Heart right ventricle (tissue), 16 donors: ENCODE measurements at regions not wholly inside any gene's neighbourhood (a gene's known extent, or its start where the extent isn't known, plus 50 kb on each side); places are given as distances from the start of the nearest gene placed in this dataset.
A peak's percentile ranks its signal among the peaks of the same experiment; 100 is the strongest.
"Not testable (repeated sequence)": the region's sequence is repeated elsewhere in the genome, so short reads cannot be mapped to it uniquely, and the experiment has no call there.

Experiments
- ATAC-seq, 8 donors: fragments of 200-7000 bp; cut with Tn5 transposase; one replicate each; pipeline ENCODE4 v1.9.1; 2020; ENCODE audit warnings: mild to moderate bottlenecking in 8 of 8, moderate library complexity in 8 of 8, moderate number of reproducible peaks in 1 of 8
- DNase-seq, 2 donors: peaks; one replicate each; pipeline ENCODE4 v3.0.0-alpha.2; 2020
- H3K27ac ChIP-seq, 10 donors: fragments of 200-600 bp; sonication (generic) in 2 of 10; one replicate each; pipeline versions ENCODE4 v1.5.0 to v1.8.0; 2020 to 2022; ENCODE audit warnings: mild to moderate bottlenecking in 3 of 10
- H3K27me3 ChIP-seq, 7 donors: fragments of 200-600 bp; one replicate each; pipeline ENCODE4 v1.8.0; 2021 to 2022; ENCODE audit warnings: mild to moderate bottlenecking in 2 of 7
- H3K36me3 ChIP-seq, 9 donors: fragments of 200-600 bp; sonication (generic) in 1 of 9; one replicate each; pipeline versions ENCODE4 v1.5.0 to v1.8.0; 2020 to 2022; ENCODE audit warnings: mild to moderate bottlenecking in 2 of 9
- H3K4me1 ChIP-seq, 9 donors: fragments of 200-600 bp; sonication (generic) in 1 of 9; one replicate each; pipeline versions ENCODE4 v1.5.0 to v1.8.0; 2020 to 2022; ENCODE audit warnings: mild to moderate bottlenecking in 4 of 9
- H3K4me3 ChIP-seq, 10 donors: fragments of 200-600 bp; sonication (generic) in 2 of 10; one replicate each; pipeline versions ENCODE4 v1.5.0 to v1.8.0; 2020 to 2022; ENCODE audit warnings: mild to moderate bottlenecking in 7 of 10, moderate library complexity in 2 of 10
- H3K9me3 ChIP-seq, 11 donors: fragments of 200-600 bp in 10 of 11; sonication (generic) in 2 of 11; one replicate each; pipeline versions ENCODE4 v1.5.0 to v1.8.0; 2013 to 2022; ENCODE audit warnings: mild to moderate bottlenecking in 2 of 11, control low read depth in 1 of 11, moderate library complexity in 1 of 11
- WGBS, 2 donors: extraction: QIAGEN DNeasy Blood & Tissue Kit; methylation state at CpG; one replicate each; pipeline ENCODE4 v1.1.7; 2013; ENCODE audit warnings: inconsistent platforms in 1 of 2; 5-methylcytosine and 5-hydroxymethylcytosine counted together
- intact Hi-C, 10 donors: fragments of 100-400 bp; cut with DNase I; formaldehyde crosslinking; loops; one replicate each; pipeline versions ENCODE4 v1.11.1 to v1.14.2; 2022
- TF ChIP-seq, protein P1 (sequence below), 9 donors: fragments of 200-600 bp; sonication (generic) in 2 of 9; IDR thresholded peaks; one replicate each; pipeline versions ENCODE4 v1.5.0 to v1.8.0; 2021 to 2022; ENCODE audit warnings: antibody characterized with exemption in 9 of 9, mild to moderate bottlenecking in 5 of 9, moderate library complexity in 1 of 9
- donor health status: Arrhythmogenic right ventricular cardiomyopathy.
- donor health status: ischemic (EF 13 %, LVEDD 7.1; RV severe dilation, severe dysfunction).
- donor health status: healthy with polysubstance abuse.
- donor health status: DM: no; HTN: yes; CAD: no.
- donor health status: DM: no; HTN: no; CAD: no.
- donor health status: ischemic (EF 25% LVEDD 6.9; RV normal size, moderate dysfunction).
- donor health status: ischemic (EF 25% LVEDD 5.7; RV mildly dilated, moderate dysfunction).
- donor health status: healthy.
- donor health status: DM: yes; HTN: yes; CAD: no.
- donor health status: Ischemic cardiomyopathy.
- donor health status: ischemic (EF 35%, LVEDD 5.7; RV mildly dilated, moderate dysfunction).
- donor health status: nonischemic (EF 11% LVEDD 7.7; RV severe dilation, severe dysfunction).
- donor health status: DM: yes; HTN: yes; CAD: no.
- donor health status: PGD.
- donor health status: ischemic (EF 29% LVEDD 5.4; RV normal size, mild dysfunction).
- donor health status: nonischemic (EF 23%, LVEDD 6.1; RV moderate dilation, normal function).

DNA sequence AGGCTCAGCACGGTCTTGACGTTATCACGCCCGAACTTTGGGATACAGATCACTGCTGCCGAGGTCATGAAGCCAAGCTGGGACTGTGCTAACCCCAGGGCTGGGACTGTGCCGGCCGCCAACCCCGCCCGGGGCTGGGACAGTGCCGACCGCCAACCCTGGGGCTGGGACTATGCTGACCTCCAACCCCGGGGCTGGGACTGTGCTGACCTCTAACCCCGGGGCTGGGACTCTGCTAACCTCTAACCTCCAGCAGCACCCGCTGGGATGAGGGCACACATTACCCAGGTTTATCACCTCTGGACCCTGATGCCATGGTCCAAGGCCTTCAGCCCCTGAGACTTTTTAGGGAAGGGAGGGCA lies 129.7 kb downstream of the IGLL1 start:
- Histone ChIP-seq H3K9me3 (peaks cover 0 to 11% (median 0%) of the 10 kb centered on the region in 11 donors), H3K36me3 (no peaks in the 10 kb centered on the region), H3K27me3 (peaks cover 0 to 14% (median 0%) of the 10 kb centered on the region in 7 donors), H3K4me3 (no peak overlapping the region), H3K4me1 (no peaks in the 10 kb centered on the region), H3K27ac (no peak overlapping the region)
- TF ChIP-seq, protein P1, sequence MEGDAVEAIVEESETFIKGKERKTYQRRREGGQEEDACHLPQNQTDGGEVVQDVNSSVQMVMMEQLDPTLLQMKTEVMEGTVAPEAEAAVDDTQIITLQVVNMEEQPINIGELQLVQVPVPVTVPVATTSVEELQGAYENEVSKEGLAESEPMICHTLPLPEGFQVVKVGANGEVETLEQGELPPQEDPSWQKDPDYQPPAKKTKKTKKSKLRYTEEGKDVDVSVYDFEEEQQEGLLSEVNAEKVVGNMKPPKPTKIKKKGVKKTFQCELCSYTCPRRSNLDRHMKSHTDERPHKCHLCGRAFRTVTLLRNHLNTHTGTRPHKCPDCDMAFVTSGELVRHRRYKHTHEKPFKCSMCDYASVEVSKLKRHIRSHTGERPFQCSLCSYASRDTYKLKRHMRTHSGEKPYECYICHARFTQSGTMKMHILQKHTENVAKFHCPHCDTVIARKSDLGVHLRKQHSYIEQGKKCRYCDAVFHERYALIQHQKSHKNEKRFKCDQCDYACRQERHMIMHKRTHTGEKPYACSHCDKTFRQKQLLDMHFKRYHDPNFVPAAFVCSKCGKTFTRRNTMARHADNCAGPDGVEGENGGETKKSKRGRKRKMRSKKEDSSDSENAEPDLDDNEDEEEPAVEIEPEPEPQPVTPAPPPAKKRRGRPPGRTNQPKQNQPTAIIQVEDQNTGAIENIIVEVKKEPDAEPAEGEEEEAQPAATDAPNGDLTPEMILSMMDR (IDR thresholded peaks at IDR 0.05), result no peak
- intact Hi-C loops, result no loop called here
- ATAC-seq (peak in 1 of 8 donors; percentile 17), DNase-seq (no peak)
- WGBS, 2 donors, result 93 to 97% methylated on average over 14 of the region's 14 CpGs

DNA sequence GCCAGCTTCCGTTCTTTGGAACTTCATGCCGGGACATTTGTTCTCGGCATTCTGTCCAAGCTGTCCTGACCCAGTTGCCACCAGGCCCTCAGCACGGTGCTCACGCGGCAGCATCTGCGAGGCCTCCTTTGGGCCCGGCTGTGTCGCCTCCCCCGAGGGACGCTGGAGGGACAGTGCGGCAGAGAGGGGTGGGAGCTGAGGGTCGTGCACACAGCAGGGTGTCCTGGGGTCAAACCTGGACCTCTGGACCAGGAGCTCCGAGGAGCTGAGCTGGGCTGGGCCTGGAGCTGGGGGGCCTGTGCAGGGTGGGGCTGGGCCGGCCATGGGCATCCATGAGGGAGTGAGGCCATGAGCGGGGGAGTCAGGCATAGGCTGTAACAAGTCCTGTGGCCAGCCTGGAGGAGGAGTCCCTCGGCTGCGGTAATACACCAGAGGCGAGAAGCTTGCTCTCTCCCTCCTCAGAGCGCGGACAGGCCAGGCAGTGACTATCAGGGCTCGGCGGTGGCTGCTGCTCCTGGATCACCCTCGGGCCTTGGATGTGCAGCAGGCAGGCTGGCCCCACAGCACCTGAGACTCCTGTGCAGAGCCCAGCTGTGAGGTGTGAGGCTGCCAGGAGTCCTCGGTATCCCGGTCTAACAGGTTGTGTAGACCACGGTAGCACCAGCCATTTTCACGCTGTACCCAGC lies 130.2 kb downstream of the IGLL1 start:
- H3K4me3 ChIP-seq, H3K36me3 ChIP-seq, DNase-seq, intact Hi-C loops, H3K27ac ChIP-seq, H3K4me1 ChIP-seq: not testable (repeated sequence)
- Histone ChIP-seq H3K27me3 (peaks cover 0 to 14% (median 0%) of the 10 kb centered on the region in 7 donors), H3K9me3 (peaks cover 0 to 12% (median 0%) of the 10 kb centered on the region in 11 donors)
- 80 to 82% methylated on average over 25 to 27 of the region's 28 CpGs for WGBS, 2 donors
- peak in 1 of 8 donors; percentile 23 for ATAC-seq

DNA sequence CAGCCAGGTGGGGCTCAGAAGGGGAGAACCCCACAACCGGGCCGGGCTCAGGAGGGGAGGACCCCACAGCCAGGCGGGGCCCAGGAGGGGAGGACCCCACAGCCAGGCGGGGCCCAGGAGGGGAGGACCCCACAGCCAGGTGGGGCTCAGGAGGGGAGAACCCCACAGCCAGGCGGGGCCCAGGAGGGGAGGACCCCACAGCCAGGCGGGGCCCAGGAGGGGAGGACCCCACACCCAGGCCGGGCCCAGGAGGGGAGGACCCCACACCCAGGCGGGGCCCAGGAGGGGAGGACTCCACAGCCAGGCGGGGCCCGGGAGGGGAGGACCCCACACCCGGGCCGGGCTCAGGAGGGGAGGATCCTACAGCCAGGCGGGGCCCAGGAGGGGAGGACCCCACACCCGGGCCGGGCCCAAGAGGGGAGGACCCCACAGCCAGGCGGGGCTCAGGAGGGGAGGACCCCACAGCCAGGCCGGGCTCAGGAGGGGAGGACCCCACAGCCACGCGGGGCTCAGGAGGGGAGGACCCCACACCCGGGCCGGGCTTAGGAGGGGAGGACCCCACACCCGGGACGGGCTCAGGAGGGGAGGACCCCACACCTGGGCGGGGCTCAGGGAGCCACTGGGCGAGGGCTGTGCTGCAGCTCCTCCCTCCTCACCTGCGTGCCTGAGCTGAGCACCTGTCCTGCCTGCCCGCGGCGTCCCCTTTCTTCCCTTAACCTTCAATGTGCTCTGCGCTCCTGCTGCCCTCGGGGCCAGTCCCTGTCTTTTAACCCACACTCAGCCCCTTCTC lies 131.4 kb downstream of the IGLL1 start:
- peaks cover 0 to 14% (median 0%) of the 10 kb centered on the region in 7 donors for H3K27me3 ChIP-seq
- peaks cover 0 to 19% (median 0%) of the 10 kb centered on the region in 11 donors for H3K9me3 ChIP-seq
- DNase-seq, ATAC-seq, intact Hi-C loops, H3K4me1 ChIP-seq, H3K4me3 ChIP-seq, H3K36me3 ChIP-seq, H3K27ac ChIP-seq: not testable (repeated sequence)
- 74 to 76% methylated on average over 21 to 22 of the region's 31 CpGs for WGBS, 2 donors

DNA sequence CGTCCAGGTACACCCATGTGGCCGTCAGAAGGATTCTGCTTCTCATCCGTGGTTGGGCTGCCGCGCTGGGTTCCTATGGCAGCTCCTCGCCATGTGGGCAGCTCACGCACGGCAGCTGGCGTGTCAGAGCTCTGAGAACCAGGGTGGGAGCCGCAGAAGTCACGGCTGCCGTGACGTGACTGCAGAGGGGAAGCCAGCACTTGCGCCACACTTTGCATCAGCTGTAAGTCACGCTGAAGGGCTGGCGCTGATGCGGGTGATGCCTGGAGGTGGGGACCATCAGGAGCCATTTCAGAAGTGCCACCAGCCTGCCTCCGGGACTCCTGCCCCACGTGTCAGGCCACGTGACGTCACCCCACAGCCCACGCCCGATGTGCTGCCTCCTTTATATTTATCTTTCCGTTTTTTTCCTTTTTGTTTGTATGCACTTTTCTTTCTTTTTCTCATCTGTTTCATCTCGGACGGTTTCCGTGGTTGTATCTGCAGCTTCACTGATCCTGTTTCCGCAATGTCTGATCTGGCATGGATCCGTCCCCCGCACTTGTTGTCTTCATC lies 133.2 kb downstream of the IGLL1 start:
- Histone ChIP-seq H3K27me3 (peaks cover 0 to 5% (median 0%) of the 10 kb centered on the region in 7 donors), H3K4me1 (no peaks in the 10 kb centered on the region), H3K9me3 (peaks cover 0 to 22% (median 0%) of the 10 kb centered on the region in 11 donors), H3K36me3 (no peaks in the 10 kb centered on the region), H3K27ac (no peak overlapping the region), H3K4me3 (no peak overlapping the region)
- ATAC-seq, result no peak
- WGBS, 2 donors, result 95 to 96% methylated on average over 30 of the region's 30 CpGs
- TF ChIP-seq, protein P1 (IDR thresholded peaks at IDR 0.05), result no peak
- intact Hi-C loops, result no loop called here
- DNase-seq, result no peak

DNA sequence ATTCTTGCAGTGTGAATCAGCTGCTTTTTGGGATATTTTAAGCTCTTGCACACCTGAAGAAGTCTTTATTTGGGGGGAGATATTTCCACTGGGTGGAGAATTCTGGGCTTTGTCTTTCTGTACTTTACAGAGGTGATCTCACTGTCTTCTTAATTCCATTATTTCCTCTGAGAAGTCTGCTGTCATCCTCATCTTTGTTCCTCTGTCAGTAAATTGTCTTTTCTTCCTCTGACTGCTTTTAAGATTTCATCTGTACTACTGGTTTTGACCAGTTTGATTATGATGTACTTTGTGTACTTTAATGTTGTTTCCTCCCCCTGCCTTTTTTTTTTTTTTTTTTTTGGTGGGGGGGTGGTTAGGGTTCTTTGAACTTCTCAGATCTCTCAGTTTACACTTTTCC lies 133.9 kb downstream of the IGLL1 start:
- peaks cover 0 to 22% (median 0%) of the 10 kb centered on the region in 11 donors for H3K9me3 ChIP-seq
- H3K36me3 ChIP-seq, H3K4me1 ChIP-seq, H3K27ac ChIP-seq, H3K4me3 ChIP-seq, H3K27me3 ChIP-seq, ATAC-seq, DNase-seq, intact Hi-C loops: not testable (repeated sequence)

DNA sequence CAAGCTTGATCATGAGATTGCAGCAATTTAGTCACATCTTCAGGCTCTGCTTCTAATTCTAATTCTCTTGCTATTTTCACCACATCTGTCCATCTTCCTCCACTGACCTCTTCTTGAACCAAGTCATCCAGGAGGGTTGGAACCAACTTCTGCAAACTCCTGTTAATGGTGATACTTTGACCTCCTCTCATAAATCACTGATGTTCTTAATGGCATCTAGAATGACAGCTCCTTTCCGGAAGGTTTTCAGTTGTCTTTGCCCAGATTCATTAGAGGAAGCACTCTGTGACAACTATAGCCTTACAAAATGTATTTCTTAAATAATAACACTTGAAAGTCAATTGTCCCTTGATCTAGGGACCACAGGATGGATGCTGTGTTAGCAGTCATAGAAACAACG lies 136.2 kb downstream of the IGLL1 start:
- DNase-seq, intact Hi-C loops, H3K27ac ChIP-seq, H3K4me3 ChIP-seq, ATAC-seq, H3K36me3 ChIP-seq, H3K4me1 ChIP-seq, H3K27me3 ChIP-seq: not testable (repeated sequence)
- peaks cover 0 to 22% (median 0%) of the 10 kb centered on the region in 11 donors for H3K9me3 ChIP-seq
- WGBS, 2 donors, result 85 to 90% methylated on average over 1 of the region's 2 CpGs

DNA sequence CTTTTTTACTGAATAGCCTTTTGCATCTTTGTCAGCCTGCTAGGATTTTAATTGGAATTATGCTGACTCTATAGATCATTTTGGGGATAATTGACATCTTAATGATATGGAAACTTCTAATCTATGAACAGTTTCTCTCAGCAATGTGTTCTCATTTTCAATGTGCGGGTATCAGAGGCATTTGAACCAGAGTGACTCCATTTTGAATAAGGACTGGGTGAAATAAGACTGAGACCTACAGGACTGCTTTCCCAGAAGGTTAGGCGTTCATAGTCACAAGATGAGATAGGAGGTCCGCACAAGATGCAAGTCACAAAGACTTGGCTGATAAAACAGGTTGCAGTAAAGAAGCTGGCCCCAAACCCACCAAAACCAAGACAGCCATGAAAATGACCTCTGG lies 140.5 kb downstream of the IGLL1 start:
- WGBS, 2 donors, result 89 to 93% methylated on average over 3 of the region's 3 CpGs
- intact Hi-C loops, result not testable (repeated sequence)

More for the DNA sequence above, 140.5 kb downstream of the IGLL1 start:
- not testable (repeated sequence) for ATAC-seq, H3K4me1 ChIP-seq, DNase-seq, H3K36me3 ChIP-seq, H3K27me3 ChIP-seq, H3K27ac ChIP-seq, H3K9me3 ChIP-seq, H3K4me3 ChIP-seq
